DND-41 (cell line): ENCODE measurements at regions not wholly inside any gene's neighbourhood (a gene's known extent, or its start where the extent isn't known, plus 50 kb on each side); places are given as distances from the start of the nearest gene placed in this dataset.

Experiments
- ATAC-seq: fragments of 200-7000 bp; cut with Tn5 transposase; 3 replicates; pipeline ENCODE4 v1.9.1; 2021; ENCODE audit warnings: low read depth; ENCODE audit not compliant: insufficient read depth
- DNase-seq: peaks from one replicate; pipeline ENCODE4 v3.0.0-alpha.2; 2020
- H2AFZ ChIP-seq: 2 replicates; pipeline ENCODE4 v1.6.0; 2012; ENCODE audit warnings: low read depth, low read length
- H3K27ac ChIP-seq: 2 replicates; pipeline ENCODE4 v1.5.1; 2012; ENCODE audit warnings: low read length, inconsistent platforms
- H3K27me3 ChIP-seq: fragments of 200-600 bp; sonication (generic); 2 replicates; pipeline ENCODE4 v1.6.0; 2012; ENCODE audit warnings: low read length, mild to moderate bottlenecking, inconsistent platforms; ENCODE audit not compliant: insufficient read depth, poor library complexity
- H3K36me3 ChIP-seq: 2 replicates; pipeline ENCODE4 v1.5.1; 2012; ENCODE audit warnings: low read length, inconsistent platforms; ENCODE audit not compliant: insufficient read depth
- H3K4me1 ChIP-seq: 2 replicates; pipeline ENCODE4 v1.5.1; 2012; ENCODE audit warnings: mild to moderate bottlenecking, low read length; ENCODE audit not compliant: insufficient read depth
- H3K4me2 ChIP-seq: 2 replicates; pipeline ENCODE4 v1.6.0; 2012; ENCODE audit warnings: mild to moderate bottlenecking, moderate library complexity, low read length, inconsistent platforms; ENCODE audit not compliant: insufficient read depth
- H3K4me3 ChIP-seq, 2 experiments: fragments of 200-600 bp in 1 of 2; shearing (Covaris generic) in 1 of 2; 2 replicates each; pipeline ENCODE4 v1.5.1; 2012 to 2016; ENCODE audit warnings: inconsistent platforms in 2 of 2, low read length in 2 of 2, mild to moderate bottlenecking in 2 of 2, low read depth in 1 of 2, moderate library complexity in 1 of 2
- H3K79me2 ChIP-seq: 2 replicates; pipeline ENCODE4 v1.6.0; 2012; ENCODE audit warnings: low read length, inconsistent platforms; ENCODE audit not compliant: insufficient read depth
- H3K9ac ChIP-seq: 2 replicates; pipeline ENCODE4 v1.6.0; 2012; ENCODE audit warnings: low read depth, mild to moderate bottlenecking, inconsistent platforms, low read length, moderate library complexity
- H3K9me3 ChIP-seq: 2 replicates; pipeline ENCODE4 v1.5.1; 2012; ENCODE audit warnings: low read length, moderate library complexity, mild to moderate bottlenecking, inconsistent platforms; ENCODE audit not compliant: insufficient read depth, severe bottlenecking
- H4K20me1 ChIP-seq: 2 replicates; pipeline ENCODE4 v1.6.0; 2012; ENCODE audit warnings: low read length; ENCODE audit not compliant: insufficient read depth
- EZH2 ChIP-seq: IDR thresholded peaks from 3 replicates; pipeline ENCODE4 v1.6.1; 2012; ENCODE audit warnings: borderline replicate concordance, low read depth, mild to moderate bottlenecking, moderate library complexity, low read length, inconsistent platforms; ENCODE audit not compliant: severe bottlenecking
- TF ChIP-seq, protein P1 (sequence below): IDR thresholded peaks from 2 replicates; pipeline ENCODE4 v1.5.1; 2012; ENCODE audit warnings: borderline replicate concordance, low read length, moderate library complexity, mild to moderate bottlenecking; ENCODE audit not compliant: poor library complexity, severe bottlenecking; ENCODE audit errors: extremely low read depth

DNA sequence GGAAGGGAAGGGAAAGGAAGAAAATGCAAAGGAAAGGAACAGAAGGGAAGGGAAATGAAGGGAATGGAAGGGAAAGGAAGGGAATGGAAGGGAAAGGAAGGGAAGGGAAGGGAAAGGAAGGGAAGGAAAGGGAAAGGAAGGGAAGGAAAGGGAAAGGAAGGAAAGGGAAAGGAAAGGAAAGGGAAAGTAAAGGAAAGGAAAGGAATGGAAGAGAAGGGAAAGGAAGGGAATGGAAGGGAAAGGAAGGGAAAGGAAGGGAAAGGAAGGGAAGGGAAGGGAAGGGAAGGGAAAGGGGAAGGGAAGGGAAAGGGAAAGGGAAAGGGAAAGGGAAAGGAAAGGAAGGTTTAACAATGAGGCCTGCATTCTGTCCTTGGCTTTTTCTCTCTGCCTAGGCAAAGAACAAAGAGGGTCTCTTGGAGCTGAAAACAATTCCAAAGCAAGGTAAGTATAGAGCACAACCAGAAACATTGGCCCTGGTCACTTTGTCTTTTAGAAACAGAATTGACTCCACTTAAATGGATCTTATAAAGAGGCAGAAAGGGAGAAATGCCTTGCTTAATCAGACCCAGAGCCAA is 525.9 kb upstream of the TMPO start:
- TF ChIP-seq, protein P1, sequence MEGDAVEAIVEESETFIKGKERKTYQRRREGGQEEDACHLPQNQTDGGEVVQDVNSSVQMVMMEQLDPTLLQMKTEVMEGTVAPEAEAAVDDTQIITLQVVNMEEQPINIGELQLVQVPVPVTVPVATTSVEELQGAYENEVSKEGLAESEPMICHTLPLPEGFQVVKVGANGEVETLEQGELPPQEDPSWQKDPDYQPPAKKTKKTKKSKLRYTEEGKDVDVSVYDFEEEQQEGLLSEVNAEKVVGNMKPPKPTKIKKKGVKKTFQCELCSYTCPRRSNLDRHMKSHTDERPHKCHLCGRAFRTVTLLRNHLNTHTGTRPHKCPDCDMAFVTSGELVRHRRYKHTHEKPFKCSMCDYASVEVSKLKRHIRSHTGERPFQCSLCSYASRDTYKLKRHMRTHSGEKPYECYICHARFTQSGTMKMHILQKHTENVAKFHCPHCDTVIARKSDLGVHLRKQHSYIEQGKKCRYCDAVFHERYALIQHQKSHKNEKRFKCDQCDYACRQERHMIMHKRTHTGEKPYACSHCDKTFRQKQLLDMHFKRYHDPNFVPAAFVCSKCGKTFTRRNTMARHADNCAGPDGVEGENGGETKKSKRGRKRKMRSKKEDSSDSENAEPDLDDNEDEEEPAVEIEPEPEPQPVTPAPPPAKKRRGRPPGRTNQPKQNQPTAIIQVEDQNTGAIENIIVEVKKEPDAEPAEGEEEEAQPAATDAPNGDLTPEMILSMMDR: no peak
- no peak for TF ChIP-seq EZH2
- H3K4me3 ChIP-seq: no peak overlapping the region
- H3K4me1 ChIP-seq: no peaks in the 10 kb centered on the region
- H3K27ac ChIP-seq: no peak overlapping the region
- no peak overlapping the region for H3K4me2 ChIP-seq
- ATAC-seq (no peak), DNase-seq (no peak)
- H3K36me3 ChIP-seq: no peaks in the 10 kb centered on the region
- H3K79me2 ChIP-seq: no peaks in the 10 kb centered on the region
- H3K9me3 ChIP-seq: peaks cover 4% of the 10 kb centered on the region
- no peak overlapping the region for H2AFZ ChIP-seq
- no peak overlapping the region for H3K9ac ChIP-seq
- no peaks in the 10 kb centered on the region for H3K27me3 ChIP-seq
- no peaks in the 10 kb centered on the region for H4K20me1 ChIP-seq

DNA sequence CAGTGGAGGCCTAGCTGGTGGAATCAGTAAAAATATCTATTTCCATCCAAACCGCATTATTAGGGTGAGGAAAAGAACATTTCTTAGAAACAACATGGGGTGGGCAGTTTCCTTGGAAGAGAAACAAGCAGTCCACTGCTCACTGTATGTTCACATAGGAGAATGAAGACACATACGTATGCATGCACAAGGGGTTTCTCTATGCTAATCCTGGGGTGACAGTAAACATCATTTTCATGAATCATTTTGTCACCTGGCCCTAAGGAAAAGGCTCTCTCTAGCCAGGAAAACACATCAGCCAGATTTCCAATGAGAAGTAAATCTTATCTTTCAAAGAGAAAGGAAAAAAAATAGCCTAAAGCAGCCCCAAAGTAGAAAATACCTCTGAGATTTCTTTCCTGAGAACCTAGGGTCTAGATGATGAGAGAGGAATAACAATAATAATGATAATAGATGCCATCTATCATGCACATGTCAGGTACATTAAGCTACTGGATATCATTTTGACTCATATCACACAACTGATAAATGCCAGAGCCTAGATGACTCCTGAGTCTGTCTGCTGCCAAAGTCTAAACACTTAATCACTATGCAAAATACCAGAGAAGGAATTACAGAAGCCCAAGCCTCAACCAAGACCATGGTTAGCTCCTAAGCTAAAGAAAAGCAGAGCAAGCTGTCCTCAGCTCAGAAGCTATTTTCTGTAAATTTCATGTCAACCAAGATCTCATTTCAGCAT is 520.5 kb upstream of the TMPO start:
- Histone ChIP-seq H3K36me3 (no peaks in the 10 kb centered on the region), H3K27ac (no peak overlapping the region), H3K27me3 (no peaks in the 10 kb centered on the region), H3K4me2 (no peak overlapping the region), H4K20me1 (no peaks in the 10 kb centered on the region), H3K4me3 (no peak overlapping the region), H3K9me3 (peaks cover 4% of the 10 kb centered on the region), H3K9ac (no peak overlapping the region), H3K79me2 (no peaks in the 10 kb centered on the region), H2AFZ (no peak overlapping the region), H3K4me1 (0 out of 2 replicates have a peak, but pooled peaks cover 6% of the 10 kb centered on the region)
- TF ChIP-seq EZH2: no peak
- TF ChIP-seq, protein P1: no peak
- ATAC-seq (no peak), DNase-seq (no peak)

DNA sequence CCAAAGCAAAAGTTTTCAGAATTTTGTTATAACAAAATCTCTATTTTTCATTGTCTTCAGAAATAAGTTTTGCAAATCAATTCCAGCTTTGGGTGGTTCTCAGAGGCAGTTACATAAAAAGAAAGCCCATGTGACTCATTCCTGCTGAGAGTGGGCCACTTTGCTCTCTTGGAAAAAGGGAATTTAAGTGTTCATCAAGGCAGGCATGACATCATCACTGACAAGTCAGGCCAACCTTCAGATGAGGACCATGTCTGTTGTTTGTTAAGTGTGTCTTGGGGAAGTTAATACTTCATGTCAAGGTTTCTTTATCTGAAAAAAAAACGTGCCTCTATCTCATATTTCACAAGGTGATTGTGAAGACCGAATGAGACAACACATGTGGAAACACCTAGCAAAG is 519.8 kb upstream of the TMPO start:
- Histone ChIP-seq H3K4me3 (no peak overlapping the region), H3K9ac (no peak overlapping the region), H3K27ac (no peak overlapping the region), H4K20me1 (no peaks in the 10 kb centered on the region), H3K9me3 (peaks cover 4% of the 10 kb centered on the region), H3K4me2 (no peak overlapping the region), H3K4me1 (0 out of 2 replicates have a peak, but pooled peaks cover 6% of the 10 kb centered on the region), H2AFZ (no peak overlapping the region), H3K36me3 (no peaks in the 10 kb centered on the region), H3K27me3 (no peaks in the 10 kb centered on the region), H3K79me2 (no peaks in the 10 kb centered on the region)
- DNase-seq (no peak), ATAC-seq (no peak)
- TF ChIP-seq, protein P1: no peak
- TF ChIP-seq EZH2: no peak
